IPS-15b (cell line): ENCODE measurements at regions not wholly inside any gene's neighbourhood (a gene's known extent, or its start where the extent isn't known, plus 50 kb on each side); places are given as distances from the start of the nearest gene placed in this dataset.

Experiments used
- H3K27me3 ChIP-seq: one replicate; pipeline ENCODE4 v1.6.1; 2013; ENCODE audit warnings: low read length; ENCODE audit not compliant: control insufficient read depth, insufficient read depth
- H3K36me3 ChIP-seq: one replicate; pipeline ENCODE4 v1.6.1; 2013; ENCODE audit warnings: low read length; ENCODE audit not compliant: control insufficient read depth, insufficient read depth
- H3K4me1 ChIP-seq: one replicate; pipeline ENCODE4 v1.6.1; 2013; ENCODE audit warnings: mild to moderate bottlenecking, low read length; ENCODE audit not compliant: control insufficient read depth, insufficient read depth
- H3K4me3 ChIP-seq: one replicate; pipeline ENCODE4 v1.5.1; 2013; ENCODE audit warnings: low read depth, low read length
- H3K9ac ChIP-seq: one replicate; pipeline ENCODE4 v1.6.1; 2013; ENCODE audit warnings: low read depth, mild to moderate bottlenecking, low read length
- H3K9me3 ChIP-seq: one replicate; pipeline ENCODE4 v1.6.1; 2013; ENCODE audit warnings: mild to moderate bottlenecking, low read length; ENCODE audit not compliant: control insufficient read depth, insufficient read depth

GRCh38 chr2:77808599-77808998 is 286.4 kb upstream of the LRRTM4 start:
- H3K9me3 ChIP-seq: no peaks in the 10 kb centered on the region
- H3K4me3 ChIP-seq: no peak overlapping the region
- no peaks in the 10 kb centered on the region for H3K36me3 ChIP-seq
- H3K9ac ChIP-seq: no peak overlapping the region
- H3K4me1 ChIP-seq: peaks cover 4% of the 10 kb centered on the region
- no peaks in the 10 kb centered on the region for H3K27me3 ChIP-seq

- no peaks in the 10 kb centered on the region for H3K36me3 ChIP-seq
- no peak overlapping the region for H3K4me3 ChIP-seq
- no peaks in the 10 kb centered on the region for H3K27me3 ChIP-seq
- no peaks in the 10 kb centered on the region for H3K9me3 ChIP-seq
- H3K9ac ChIP-seq: no peak overlapping the region
- H3K4me1 ChIP-seq: peaks cover 8% of the 10 kb centered on the region
Observed at GRCh38 chr2:77813599-77813998, 291.4 kb upstream of the LRRTM4 start.

- Histone ChIP-seq H3K9ac (no peak overlapping the region), H3K36me3 (no peaks in the 10 kb centered on the region), H3K4me3 (no peak overlapping the region), H3K27me3 (no peaks in the 10 kb centered on the region), H3K9me3 (no peaks in the 10 kb centered on the region), H3K4me1 (peaks cover 10% of the 10 kb centered on the region)
Observed at GRCh38 chr2:77816618-77817017, 294.4 kb upstream of the LRRTM4 start.

- Histone ChIP-seq H3K4me3 (no peak overlapping the region), H3K36me3 (no peaks in the 10 kb centered on the region), H3K9me3 (no peaks in the 10 kb centered on the region), H3K9ac (no peak overlapping the region), H3K4me1 (peaks cover 12% of the 10 kb centered on the region), H3K27me3 (no peaks in the 10 kb centered on the region)
Observed at GRCh38 chr2:77818186-77818585, 296.0 kb upstream of the LRRTM4 start.

- Histone ChIP-seq H3K27me3 (no peaks in the 10 kb centered on the region), H3K4me3 (no peak overlapping the region), H3K4me1 (peaks cover 4% of the 10 kb centered on the region), H3K9me3 (no peaks in the 10 kb centered on the region), H3K36me3 (no peaks in the 10 kb centered on the region), H3K9ac (no peak overlapping the region)
Observed at GRCh38 chr2:77823028-77823427, 300.9 kb upstream of the LRRTM4 start.

GRCh38 chr2:77831060-77831459 is 308.9 kb upstream of the LRRTM4 start:
- no peak overlapping the region for H3K9ac ChIP-seq
- H3K36me3 ChIP-seq: peaks cover 3% of the 10 kb centered on the region
- H3K27me3 ChIP-seq: no peaks in the 10 kb centered on the region
- no peak overlapping the region for H3K4me3 ChIP-seq
- H3K9me3 ChIP-seq: peaks cover 15% of the 10 kb centered on the region
- peaks cover 8% of the 10 kb centered on the region for H3K4me1 ChIP-seq

GRCh38 chr2:77831471-77831870 is 309.3 kb upstream of the LRRTM4 start:
- no peaks in the 10 kb centered on the region for H3K27me3 ChIP-seq
- peaks cover 3% of the 10 kb centered on the region for H3K36me3 ChIP-seq
- H3K4me3 ChIP-seq: no peak overlapping the region
- H3K9me3 ChIP-seq: peaks cover 15% of the 10 kb centered on the region
- H3K9ac ChIP-seq: no peak overlapping the region
- peaks cover 8% of the 10 kb centered on the region for H3K4me1 ChIP-seq

- Histone ChIP-seq H3K9me3 (peaks cover 15% of the 10 kb centered on the region), H3K36me3 (peaks cover 3% of the 10 kb centered on the region), H3K27me3 (no peaks in the 10 kb centered on the region), H3K4me3 (no peak overlapping the region), H3K4me1 (peaks cover 8% of the 10 kb centered on the region), H3K9ac (no peak overlapping the region)
Observed at GRCh38 chr2:77831898-77832297, 309.7 kb upstream of the LRRTM4 start.

GRCh38 chr2:77834360-77835002 is 312.3 kb upstream of the LRRTM4 start:
- Histone ChIP-seq H3K4me1 (peaks cover 5% of the 10 kb centered on the region), H3K36me3 (peaks cover 3% of the 10 kb centered on the region), H3K9ac (no peak overlapping the region), H3K27me3 (no peaks in the 10 kb centered on the region), H3K4me3 (no peak overlapping the region), H3K9me3 (peaks cover 15% of the 10 kb centered on the region)

GRCh38 chr2:77838441-77838840 is 316.3 kb upstream of the LRRTM4 start:
- no peak overlapping the region for H3K9ac ChIP-seq
- no peaks in the 10 kb centered on the region for H3K4me1 ChIP-seq
- H3K9me3 ChIP-seq: peaks cover 14% of the 10 kb centered on the region
- no peaks in the 10 kb centered on the region for H3K27me3 ChIP-seq
- H3K4me3 ChIP-seq: no peak overlapping the region
- no peaks in the 10 kb centered on the region for H3K36me3 ChIP-seq

- H3K4me3 ChIP-seq: no peak overlapping the region
- peaks cover 11% of the 10 kb centered on the region for H3K9me3 ChIP-seq
- H3K4me1 ChIP-seq: no peaks in the 10 kb centered on the region
Observed at GRCh38 chr2:77839102-77839501, 316.9 kb upstream of the LRRTM4 start.

GRCh38 chr2:77862120-77862519 is 339.9 kb upstream of the LRRTM4 start:
- Histone ChIP-seq H3K9ac (no peak overlapping the region), H3K27me3 (no peaks in the 10 kb centered on the region), H3K4me3 (no peak overlapping the region), H3K9me3 (peaks cover 4% of the 10 kb centered on the region), H3K36me3 (no peaks in the 10 kb centered on the region), H3K4me1 (peaks cover 8% of the 10 kb centered on the region)

More at GRCh38 chr2:77839102-77839501, 316.9 kb upstream of the LRRTM4 start:
- H3K27me3 ChIP-seq: no peaks in the 10 kb centered on the region
- H3K36me3 ChIP-seq: no peaks in the 10 kb centered on the region
- H3K9ac ChIP-seq: no peak overlapping the region
